GM18861 (cell line): ENCODE measurements at regions not wholly inside any gene's neighbourhood (a gene's known extent, or its start where the extent isn't known, plus 50 kb on each side); places are given as distances from the start of the nearest gene placed in this dataset.
"Not testable (repeated sequence)": the region's sequence is repeated elsewhere in the genome, so short reads cannot be mapped to it uniquely, and the experiment has no call there.

ENCODE experiments used
- ATAC-seq: cut with Tn5 transposase; IDR thresholded peaks from one replicate; pipeline ENCODE4 v1.9.1; 2021; ENCODE audit not compliant: unreplicated experiment

DNA sequence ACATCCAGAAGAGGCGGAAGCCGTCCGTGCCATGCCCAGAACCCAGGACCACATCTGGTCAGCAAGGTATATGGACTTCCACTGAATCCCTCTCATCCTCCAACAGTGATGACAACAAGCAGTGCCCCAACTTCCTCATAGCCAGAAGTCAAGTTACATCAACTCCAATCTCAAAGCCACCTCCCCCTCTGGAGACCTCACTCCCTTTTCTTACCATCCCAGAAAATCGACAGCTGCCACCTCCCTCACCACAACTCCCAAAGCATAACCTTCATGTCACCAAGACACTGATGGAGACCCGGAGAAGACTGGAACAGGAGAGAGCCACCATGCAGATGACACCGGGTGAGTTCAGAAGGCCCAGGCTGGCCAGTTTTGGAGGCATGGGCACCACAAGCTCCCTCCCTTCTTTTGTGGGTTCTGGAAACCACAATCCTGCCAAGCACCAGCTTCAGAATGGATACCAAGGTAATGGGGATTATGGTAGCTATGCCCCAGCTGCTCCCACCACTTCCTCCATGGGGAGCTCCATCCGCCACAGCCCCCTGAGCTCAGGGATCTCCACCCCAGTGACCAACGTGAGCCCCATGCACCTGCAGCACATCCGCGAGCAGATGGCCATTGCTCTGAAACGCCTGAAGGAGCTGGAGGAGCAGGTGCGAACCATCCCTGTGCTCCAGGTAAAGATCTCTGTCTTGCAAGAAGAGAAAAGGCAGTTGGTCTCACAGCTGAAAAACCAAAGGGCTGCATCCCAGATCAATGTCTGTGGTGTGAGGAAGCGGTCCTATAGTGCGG lies 130.3 kb upstream of the DMRT1 start:
- no peak for ATAC-seq

DNA sequence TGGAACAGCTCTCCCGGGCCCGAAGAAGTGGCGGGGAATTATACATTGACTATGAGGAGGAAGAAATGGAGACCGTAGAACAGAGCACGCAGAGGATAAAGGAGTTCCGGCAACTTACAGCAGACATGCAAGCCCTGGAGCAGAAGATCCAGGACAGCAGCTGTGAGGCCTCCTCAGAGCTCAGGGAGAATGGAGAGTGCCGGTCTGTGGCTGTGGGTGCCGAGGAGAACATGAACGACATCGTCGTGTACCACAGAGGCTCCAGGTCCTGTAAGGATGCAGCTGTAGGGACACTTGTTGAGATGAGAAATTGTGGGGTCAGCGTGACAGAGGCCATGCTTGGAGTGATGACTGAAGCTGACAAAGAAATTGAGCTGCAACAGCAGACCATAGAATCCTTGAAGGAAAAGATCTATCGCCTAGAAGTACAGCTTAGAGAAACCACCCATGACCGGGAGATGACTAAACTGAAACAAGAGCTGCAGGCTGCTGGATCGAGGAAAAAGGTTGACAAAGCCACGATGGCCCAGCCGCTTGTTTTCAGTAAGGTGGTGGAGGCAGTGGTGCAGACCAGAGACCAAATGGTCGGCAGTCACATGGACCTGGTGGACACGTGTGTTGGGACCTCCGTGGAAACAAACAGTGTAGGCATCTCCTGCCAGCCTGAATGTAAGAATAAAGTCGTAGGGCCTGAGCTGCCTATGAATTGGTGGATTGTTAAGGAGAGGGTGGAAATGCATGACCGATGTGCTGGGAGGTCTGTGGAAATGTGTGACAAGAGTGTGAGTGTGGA lies 129.5 kb upstream of the DMRT1 start:
- no peak for ATAC-seq

- no peak for ATAC-seq
These were observed 128.9 kb upstream of the DMRT1 start for GRCh38 chr9:712643-713042.

GRCh38 chr9:713091-713490 lies 128.4 kb upstream of the DMRT1 start:
- ATAC-seq, result no peak

- no peak for ATAC-seq
These were observed 126.8 kb upstream of the DMRT1 start for GRCh38 chr9:714675-715074.

- no peak for ATAC-seq
These were observed 126.2 kb upstream of the DMRT1 start for GRCh38 chr9:715300-715699.

DNA sequence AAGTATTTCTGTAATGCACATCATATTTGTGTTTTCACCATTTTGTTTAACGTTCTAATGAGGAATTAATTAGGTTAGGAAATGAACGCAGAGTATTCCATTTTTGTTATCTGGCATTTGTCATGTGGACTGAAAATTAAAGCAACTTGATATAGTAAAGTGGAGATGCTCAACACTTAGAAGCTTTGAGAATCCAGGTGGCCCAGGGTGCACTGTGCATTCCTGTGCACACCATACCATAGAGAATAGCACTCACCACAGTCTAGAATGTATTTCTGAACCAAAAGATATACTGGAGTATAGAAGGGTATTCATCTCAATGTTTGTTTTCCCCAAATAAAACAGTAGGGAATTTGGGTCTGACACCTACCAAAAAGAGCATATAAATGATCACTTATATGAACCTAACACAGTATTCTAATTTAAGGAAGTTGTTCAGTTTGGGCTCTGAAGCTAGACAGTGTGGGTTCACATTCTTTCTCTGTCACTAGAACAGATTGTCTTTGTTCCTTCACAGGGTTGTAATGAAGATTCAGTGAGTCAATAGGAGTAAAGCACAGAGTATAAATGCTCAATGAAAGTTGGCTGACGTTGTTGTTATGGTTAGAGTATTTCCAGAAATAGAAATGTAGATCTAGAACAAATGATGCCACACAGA lies 125.6 kb upstream of the DMRT1 start:
- ATAC-seq, result no peak

DNA sequence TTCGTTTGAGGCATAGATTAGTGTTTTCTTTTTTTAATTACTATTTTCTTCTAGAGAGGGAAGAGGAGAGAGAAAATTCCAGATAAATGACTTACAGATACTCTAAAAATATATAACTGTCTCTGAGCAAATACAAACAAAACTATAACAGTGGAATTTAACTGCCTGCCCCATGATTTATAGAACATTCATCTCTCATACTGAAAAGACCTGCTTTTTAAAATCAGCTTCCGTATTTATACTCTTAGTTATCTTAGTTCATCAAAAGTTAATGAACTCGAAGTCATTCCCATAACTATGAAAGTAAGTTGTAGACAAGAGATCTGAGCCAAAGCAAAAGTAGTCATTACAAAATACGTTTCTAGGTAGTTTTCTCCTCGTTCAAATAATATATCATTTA lies 123.8 kb upstream of the DMRT1 start:
- ATAC-seq, result no peak

DNA sequence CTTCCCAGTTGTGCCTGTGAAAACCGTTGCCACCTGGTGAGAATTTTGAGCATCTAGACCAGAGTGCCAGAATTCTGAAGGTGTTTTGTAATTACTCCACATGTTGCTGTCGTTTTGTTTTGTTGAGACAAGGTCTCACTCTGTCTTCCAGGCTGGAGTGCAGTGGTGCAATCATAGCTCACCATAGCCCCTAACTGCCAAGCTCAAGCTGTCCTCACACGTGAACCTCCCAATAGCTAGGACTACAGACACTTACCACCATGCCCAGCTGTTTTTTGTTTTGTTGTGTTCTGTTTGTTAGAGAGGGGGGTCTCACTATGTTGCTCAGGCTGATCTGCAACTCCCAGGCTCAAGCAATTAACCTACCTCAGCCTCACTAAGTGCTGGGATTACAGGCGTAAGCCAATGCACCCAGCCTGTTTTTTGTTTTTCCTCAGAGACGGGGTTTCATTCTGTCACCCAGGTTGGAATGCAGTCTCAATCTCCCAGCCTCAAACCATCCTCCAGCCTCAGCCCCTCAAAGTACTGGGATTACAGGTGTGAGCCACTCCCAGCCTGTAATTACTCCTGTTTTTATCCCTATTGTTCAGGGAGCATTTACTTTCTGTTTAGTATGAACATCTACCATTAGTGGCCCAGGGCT lies 121.1 kb upstream of the DMRT1 start:
- no peak for ATAC-seq

GRCh38 chr9:722388-722980 lies 119.0 kb upstream of the DMRT1 start:
- no peak for ATAC-seq

DNA sequence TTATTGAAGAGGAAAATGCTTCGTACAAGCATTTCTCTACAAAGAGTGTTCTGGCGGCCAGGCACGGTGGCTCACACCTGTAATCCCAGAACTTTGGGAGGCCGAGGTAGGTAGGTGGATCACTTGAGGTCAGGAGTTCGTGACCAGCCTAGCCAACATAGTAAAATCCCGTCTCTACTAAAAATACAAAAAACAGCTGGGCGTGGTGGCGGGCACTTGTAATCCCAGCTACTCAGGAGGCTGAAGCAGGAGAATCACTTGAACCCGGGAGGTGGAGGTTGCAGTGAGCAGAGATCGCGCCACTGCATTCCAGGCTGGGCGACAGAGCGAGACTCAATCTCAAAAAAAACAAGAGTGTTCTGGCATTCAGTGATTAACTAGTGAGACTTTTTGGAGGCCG lies 117.0 kb upstream of the DMRT1 start:
- ATAC-seq, result not testable (repeated sequence)

GRCh38 chr9:726005-726404 lies 115.5 kb upstream of the DMRT1 start:
- ATAC-seq, result no peak

DNA sequence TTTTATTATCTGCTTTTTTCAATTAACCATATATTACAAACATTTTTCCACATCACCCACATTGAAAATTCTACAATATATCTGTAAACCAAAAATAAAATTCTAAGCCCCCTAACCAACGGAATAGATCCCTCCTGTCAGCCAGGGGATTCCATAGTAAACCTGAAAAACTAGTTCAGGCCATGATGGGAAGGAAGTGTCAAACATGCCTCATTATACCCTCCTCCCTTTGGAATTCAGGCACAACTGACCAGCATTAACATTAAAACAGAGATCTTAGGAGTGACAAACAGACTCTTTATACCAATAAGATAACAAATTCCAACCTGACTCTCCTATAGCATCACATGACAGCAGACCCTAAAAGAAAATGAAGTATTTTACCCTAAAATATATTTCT lies 113.7 kb upstream of the DMRT1 start:
- no peak for ATAC-seq

DNA sequence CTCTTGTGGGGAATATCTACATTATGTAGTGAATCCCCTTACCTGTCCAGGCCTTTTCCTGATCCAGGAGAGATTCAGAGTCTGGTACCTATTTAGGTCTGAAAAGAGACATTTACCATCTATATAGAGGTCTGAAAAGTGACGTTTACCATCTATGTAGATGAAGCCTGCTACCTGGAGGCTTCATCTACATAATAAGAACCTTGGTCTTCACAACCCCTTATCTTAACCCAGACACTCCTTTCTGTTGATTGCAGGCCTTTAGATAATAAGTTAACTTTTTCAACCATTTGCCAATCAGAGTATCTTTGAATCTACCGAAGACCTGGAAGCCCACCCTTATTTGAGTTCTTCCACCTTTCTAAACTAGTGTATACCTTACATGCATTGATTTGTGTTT lies 113.0 kb upstream of the DMRT1 start:
- no peak for ATAC-seq

DNA sequence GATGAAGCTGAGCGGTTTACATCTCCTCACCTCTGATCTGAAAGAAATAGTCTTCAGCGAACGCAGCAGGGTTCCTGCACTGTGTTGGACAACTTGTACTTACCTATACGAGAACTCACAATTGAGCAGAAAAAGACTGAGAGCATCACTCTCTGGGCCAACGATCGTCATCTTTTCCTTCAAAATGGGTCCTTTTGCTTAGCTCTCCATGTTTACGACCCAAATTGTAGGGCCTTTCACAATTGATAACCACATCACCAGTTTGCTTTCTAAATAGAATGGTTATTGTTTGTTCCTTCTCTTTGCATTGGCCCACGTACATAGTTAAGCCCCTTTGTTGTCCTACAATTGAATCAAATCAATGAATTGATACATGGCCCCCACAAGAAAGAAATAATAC lies 110.0 kb upstream of the DMRT1 start:
- no peak for ATAC-seq

GRCh38 chr9:734831-735511 lies 106.5 kb upstream of the DMRT1 start:
- no peak for ATAC-seq

GRCh38 chr9:737400-738120 lies 103.9 kb upstream of the DMRT1 start:
- no peak for ATAC-seq

DNA sequence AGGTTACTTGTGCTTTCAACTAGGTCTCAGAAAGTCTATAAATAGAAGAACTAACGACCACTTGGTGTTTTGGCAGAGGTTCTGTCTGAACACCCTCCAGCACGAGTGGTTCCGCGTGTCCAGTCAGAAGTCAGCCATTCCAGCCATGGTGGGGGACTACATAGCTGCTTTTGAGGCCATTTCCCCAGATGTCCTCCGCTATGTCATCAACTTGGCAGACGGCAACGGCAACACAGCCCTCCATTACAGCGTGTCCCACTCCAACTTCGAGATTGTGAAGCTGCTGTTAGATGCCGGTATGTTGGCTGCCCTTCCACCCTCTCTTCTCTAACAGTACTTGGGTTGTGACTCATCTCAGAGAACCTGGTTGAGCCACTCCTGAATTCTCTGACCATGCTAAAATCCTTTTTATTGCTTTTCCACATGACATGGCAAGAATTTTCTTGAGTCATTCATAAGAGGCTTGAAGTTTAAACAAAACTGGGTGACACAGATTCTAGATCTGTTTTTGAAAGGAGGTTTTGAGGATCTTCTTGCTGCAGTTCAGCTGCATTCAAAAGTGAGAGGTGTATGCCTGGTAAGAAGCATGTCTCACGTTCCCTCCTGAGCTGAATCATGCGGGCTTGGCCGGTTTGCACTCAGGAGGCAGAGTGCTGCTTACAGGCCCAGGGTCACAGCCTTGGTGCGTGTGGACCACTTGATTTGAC lies 103.1 kb upstream of the DMRT1 start:
- ATAC-seq, result no peak

GRCh38 chr9:739362-739761 lies 102.1 kb upstream of the DMRT1 start:
- no peak for ATAC-seq
